ENCODE measurements at regions not wholly inside any gene's neighbourhood (a gene's known extent, or its start where the extent isn't known, plus 50 kb on each side); places are given as distances from the start of the nearest gene placed in this dataset.
"Not testable (repeated sequence)": the region's sequence is repeated elsewhere in the genome, so short reads cannot be mapped to it uniquely, and the experiment has no call there.

- H3K27ac Mint-ChIP-seq, result no peak overlapping the region
- no peak overlapping the region for H3K4me3 Mint-ChIP-seq
- H3K4me1 Mint-ChIP-seq, result no peaks in the 10 kb centered on the region
- DNase-seq, result no peak
- no peaks in the 10 kb centered on the region for H3K27me3 Mint-ChIP-seq
- ATAC-seq (ENCODE audit: low read depth in 2 of 2), result no peak
- no peaks in the 10 kb centered on the region for H3K36me3 Mint-ChIP-seq
- H3K9me3 Mint-ChIP-seq, result peaks cover 4 to 14% (median 5%) of the 10 kb centered on the region in 7 donors
Measured at GRCh38 chr4:58368221-58368620, 1258.0 kb upstream of the IGFBP7 start.

- no peak for ATAC-seq (ENCODE audit: low read depth in 2 of 2)
- Mint-ChIP-seq H3K36me3 (no peaks in the 10 kb centered on the region), H3K27ac (no peak overlapping the region), H3K4me1 (no peaks in the 10 kb centered on the region), H3K9me3 (peaks cover 11 to 42% (median 15%) of the 10 kb centered on the region in 7 donors), H3K4me3 (no peak overlapping the region), H3K27me3 (no peaks in the 10 kb centered on the region)
- DNase-seq, result no peak
Measured at GRCh38 chr4:58360354-58361133, 1250.4 kb upstream of the IGFBP7 start.

GRCh38 chr4:58359590-58359989, 1249.4 kb upstream of the IGFBP7 start:
- no peak for DNase-seq
- H3K27ac Mint-ChIP-seq, result no peak overlapping the region
- peaks cover 11 to 39% (median 15%) of the 10 kb centered on the region in 7 donors for H3K9me3 Mint-ChIP-seq
- H3K4me1 Mint-ChIP-seq, result no peaks in the 10 kb centered on the region
- no peaks in the 10 kb centered on the region for H3K36me3 Mint-ChIP-seq
- H3K27me3 Mint-ChIP-seq, result no peaks in the 10 kb centered on the region
- ATAC-seq (ENCODE audit: low read depth in 2 of 2), result no peak
- no peak overlapping the region for H3K4me3 Mint-ChIP-seq

- H3K4me1 Mint-ChIP-seq, result no peaks in the 10 kb centered on the region
- no peak overlapping the region for H3K4me3 Mint-ChIP-seq
- H3K36me3 Mint-ChIP-seq, result no peaks in the 10 kb centered on the region
Measured at GRCh38 chr4:58357947-58358346, 1247.8 kb upstream of the IGFBP7 start.

DNA sequence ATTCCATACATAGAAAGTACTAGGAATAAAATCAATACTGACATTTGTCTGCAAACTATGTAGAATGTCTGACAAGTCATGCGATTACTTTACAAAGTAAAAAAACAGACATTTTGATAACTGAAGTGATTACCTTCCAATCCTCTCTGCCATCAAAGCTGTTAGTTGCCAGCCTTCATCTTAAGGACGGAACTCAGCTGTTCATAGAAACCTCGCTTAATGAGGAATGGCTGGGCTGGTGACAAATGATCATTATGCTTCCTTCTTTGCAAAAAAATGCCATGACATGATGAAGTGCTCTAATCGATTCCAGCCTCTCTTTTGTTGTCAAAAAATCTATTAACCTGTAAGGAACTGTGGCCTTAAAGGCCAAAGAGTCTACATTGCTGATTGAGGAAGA, 1214.9 kb upstream of the IGFBP7 start:
- no peak overlapping the region for H3K27ac Mint-ChIP-seq
- no peaks in the 10 kb centered on the region for H3K36me3 Mint-ChIP-seq
- H3K9me3 Mint-ChIP-seq, result peaks cover 0 to 1% (median 0%) of the 10 kb centered on the region in 7 donors
- H3K4me1 Mint-ChIP-seq, result no peaks in the 10 kb centered on the region
- H3K4me3 Mint-ChIP-seq, result no peak overlapping the region
- DNase-seq (no peak), ATAC-seq (ENCODE audit: low read depth in 2 of 2) (no peak)
- H3K27me3 Mint-ChIP-seq, result no peaks in the 10 kb centered on the region

More at GRCh38 chr4:58357947-58358346, 1247.8 kb upstream of the IGFBP7 start:
- no peak for ATAC-seq (ENCODE audit: low read depth in 2 of 2)
- Mint-ChIP-seq H3K9me3 (peaks cover 9 to 39% (median 12%) of the 10 kb centered on the region in 7 donors), H3K27ac (no peak overlapping the region), H3K27me3 (no peaks in the 10 kb centered on the region)
- DNase-seq, result no peak

DNA sequence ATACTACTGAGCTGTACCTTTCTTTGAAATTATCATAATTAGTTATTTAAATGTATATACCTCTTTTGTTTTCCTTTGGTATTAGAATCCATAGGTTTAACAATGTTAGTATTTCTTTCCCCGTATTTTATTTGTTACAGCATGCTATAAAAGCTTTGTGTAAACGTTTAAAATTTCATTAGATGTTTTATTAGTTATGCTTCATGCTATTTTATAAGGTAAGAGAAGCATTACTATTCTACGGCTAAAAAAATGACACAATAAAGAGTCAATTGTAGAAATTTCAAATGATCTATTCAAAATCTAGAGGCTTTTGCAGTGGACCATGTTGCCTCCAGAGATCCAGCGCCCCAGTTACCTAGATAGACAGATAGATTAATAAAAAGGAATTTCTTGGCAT, 1203.3 kb upstream of the IGFBP7 start:
- ATAC-seq (ENCODE audit: low read depth in 2 of 2) (no peak), DNase-seq (no peak)
- Mint-ChIP-seq H3K36me3 (no peaks in the 10 kb centered on the region), H3K27ac (no peak overlapping the region), H3K27me3 (no peaks in the 10 kb centered on the region), H3K9me3 (peaks cover 0 to 6% (median 0%) of the 10 kb centered on the region in 7 donors), H3K4me1 (no peaks in the 10 kb centered on the region), H3K4me3 (no peak overlapping the region)

- Mint-ChIP-seq H3K4me1 (no peaks in the 10 kb centered on the region), H3K4me3 (no peak overlapping the region), H3K27ac (no peak overlapping the region), H3K27me3 (no peaks in the 10 kb centered on the region), H3K36me3 (no peaks in the 10 kb centered on the region), H3K9me3 (peaks cover 0 to 14% (median 5%) of the 10 kb centered on the region in 7 donors)
- DNase-seq (no peak), ATAC-seq (ENCODE audit: low read depth in 2 of 2) (no peak)
Measured at GRCh38 chr4:58303456-58303855, 1193.3 kb upstream of the IGFBP7 start.

- ATAC-seq (ENCODE audit: low read depth in 2 of 2), result no peak
- Mint-ChIP-seq H3K36me3 (no peaks in the 10 kb centered on the region), H3K27me3 (no peaks in the 10 kb centered on the region), H3K27ac (no peak overlapping the region), H3K4me3 (no peak overlapping the region), H3K4me1 (no peaks in the 10 kb centered on the region), H3K9me3 (peaks cover 0 to 15% (median 5%) of the 10 kb centered on the region in 7 donors)
- DNase-seq, result no peak
Measured at GRCh38 chr4:58301376-58301999, 1191.3 kb upstream of the IGFBP7 start.

GRCh38 chr4:58286335-58286734, 1176.2 kb upstream of the IGFBP7 start:
- Mint-ChIP-seq H3K9me3 (peaks cover 0 to 11% (median 3%) of the 10 kb centered on the region in 7 donors), H3K27me3 (no peaks in the 10 kb centered on the region), H3K4me3 (no peak overlapping the region), H3K4me1 (no peaks in the 10 kb centered on the region), H3K27ac (no peak overlapping the region), H3K36me3 (no peaks in the 10 kb centered on the region)
- ATAC-seq (ENCODE audit: low read depth in 2 of 2) (no peak), DNase-seq (no peak)

DNA sequence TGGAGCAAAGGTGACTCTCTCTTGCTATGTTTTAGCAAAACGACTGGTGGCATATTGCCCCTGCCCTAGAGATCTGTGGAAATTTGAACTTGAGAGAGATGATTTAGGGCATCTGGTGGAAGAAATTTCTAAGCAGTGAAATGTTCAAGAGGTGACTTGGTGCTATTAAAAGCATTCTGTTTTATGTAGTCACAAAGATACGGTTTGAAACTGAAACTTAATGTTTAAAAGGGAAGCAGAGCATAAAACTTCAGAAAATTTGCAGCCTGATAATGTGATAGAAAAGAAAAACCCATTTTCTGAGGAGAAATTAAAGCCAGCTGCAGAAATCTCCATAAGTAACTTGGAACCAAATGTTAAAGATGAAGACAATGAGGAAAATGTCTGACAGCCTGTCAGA, 1170.7 kb upstream of the IGFBP7 start:
- H3K4me3 Mint-ChIP-seq; H3K9me3 Mint-ChIP-seq; H3K36me3 Mint-ChIP-seq; H3K27me3 Mint-ChIP-seq; DNase-seq; H3K4me1 Mint-ChIP-seq; ATAC-seq (ENCODE audit: low read depth in 2 of 2); H3K27ac Mint-ChIP-seq: not testable (repeated sequence)

- no peaks in the 10 kb centered on the region for H3K36me3 Mint-ChIP-seq
- H3K27me3 Mint-ChIP-seq, result no peaks in the 10 kb centered on the region
- H3K4me3 Mint-ChIP-seq, result no peak overlapping the region
- H3K27ac Mint-ChIP-seq, result no peak overlapping the region
- H3K9me3 Mint-ChIP-seq, result peaks cover 0 to 13% (median 6%) of the 10 kb centered on the region in 7 donors
- ATAC-seq (ENCODE audit: low read depth in 2 of 2) (no peak), DNase-seq (no peak)
- no peaks in the 10 kb centered on the region for H3K4me1 Mint-ChIP-seq
Measured at GRCh38 chr4:58275856-58276255, 1165.7 kb upstream of the IGFBP7 start.

- no peak overlapping the region for H3K27ac Mint-ChIP-seq
- no peaks in the 10 kb centered on the region for H3K27me3 Mint-ChIP-seq
- no peak overlapping the region for H3K4me3 Mint-ChIP-seq
- H3K36me3 Mint-ChIP-seq, result no peaks in the 10 kb centered on the region
- no peak for DNase-seq
- H3K4me1 Mint-ChIP-seq, result no peaks in the 10 kb centered on the region
- ATAC-seq (ENCODE audit: low read depth in 2 of 2), result no peak
- peaks cover 0 to 16% (median 7%) of the 10 kb centered on the region in 7 donors for H3K9me3 Mint-ChIP-seq
Measured at GRCh38 chr4:58274553-58274952, 1164.4 kb upstream of the IGFBP7 start.

DNA sequence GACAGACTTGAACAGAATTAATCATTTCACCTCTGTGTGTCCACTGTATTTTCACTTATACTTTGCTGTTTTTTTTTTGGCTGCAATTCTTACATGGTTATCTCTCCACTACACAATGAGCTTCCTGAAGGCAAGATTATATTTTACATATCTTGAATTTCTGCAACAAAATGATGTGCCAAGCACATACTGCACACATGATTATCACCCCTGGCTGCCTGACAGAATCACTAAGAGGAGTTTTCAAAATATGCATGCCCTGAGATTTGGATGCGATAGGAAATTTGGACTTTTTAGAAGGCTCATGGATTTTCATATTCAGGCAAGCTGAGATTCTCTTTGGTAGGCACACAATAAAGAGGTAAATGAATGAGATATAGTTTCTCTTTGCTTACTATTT, 1162.1 kb upstream of the IGFBP7 start:
- Mint-ChIP-seq H3K27me3 (no peaks in the 10 kb centered on the region), H3K4me3 (no peak overlapping the region), H3K4me1 (no peaks in the 10 kb centered on the region), H3K9me3 (peaks cover 3 to 27% (median 13%) of the 10 kb centered on the region in 7 donors), H3K36me3 (peaks cover 0 to 5% of the 10 kb centered on the region in 2 donors), H3K27ac (no peak overlapping the region)
- DNase-seq (no peak), ATAC-seq (ENCODE audit: low read depth in 2 of 2) (no peak)

DNA sequence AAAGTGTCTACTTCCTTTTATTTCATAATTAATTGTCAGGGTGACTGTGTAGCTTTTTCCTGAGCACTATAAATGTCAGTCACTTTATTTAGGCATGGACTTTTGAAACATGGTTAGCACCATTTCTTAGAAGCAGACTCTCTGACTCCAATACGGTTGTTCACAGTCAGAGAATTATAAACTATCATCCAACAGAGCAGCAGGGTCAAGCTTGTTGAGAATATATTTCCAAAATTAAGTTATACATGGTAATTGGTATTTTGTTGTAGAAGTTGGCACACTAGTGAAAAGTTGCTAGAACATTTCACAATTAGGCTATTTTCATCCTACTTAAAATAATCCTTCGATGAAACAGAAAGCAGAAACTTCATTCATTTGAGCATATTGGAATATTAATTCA, 1155.5 kb upstream of the IGFBP7 start:
- DNase-seq (no peak), ATAC-seq (ENCODE audit: low read depth in 2 of 2) (no peak)
- Mint-ChIP-seq H3K4me3 (no peak overlapping the region), H3K4me1 (no peaks in the 10 kb centered on the region), H3K27me3 (no peaks in the 10 kb centered on the region), H3K27ac (no peak overlapping the region), H3K36me3 (peaks cover 0 to 5% of the 10 kb centered on the region in 2 donors), H3K9me3 (peaks cover 2 to 28% (median 8%) of the 10 kb centered on the region in 7 donors)

All from naive B cell (primary cell).